OCI-LY3 (cell line): ENCODE measurements at regions not wholly inside any gene's neighbourhood (a gene's known extent, or its start where the extent isn't known, plus 50 kb on each side); places are given as distances from the start of the nearest gene placed in this dataset.

Source experiments
- H2AFZ ChIP-seq: fragments of 200-600, 300-600 bp; shearing (Covaris generic); 2 replicates; pipeline ENCODE4 v1.6.0; 2014; ENCODE audit warnings: antibody characterized with exemption, low read depth, low read length
- H3K27ac ChIP-seq: fragments of 200-600, 300-600 bp; sonication (generic); 2 replicates; pipeline ENCODE4 v1.5.1; 2014; ENCODE audit warnings: mild to moderate bottlenecking, low read length, moderate library complexity, mixed read lengths
- H3K27me3 ChIP-seq: fragments of 200-600, 300-600 bp; sonication (generic); 2 replicates; pipeline ENCODE4 v1.6.1; 2014; ENCODE audit warnings: low read depth, low read length, mixed read lengths
- H3K36me3 ChIP-seq: fragments of 200-600, 300-600 bp; sonication (generic); replicated peaks from 2 replicates; pipeline ENCODE3; 2014; ENCODE audit warnings: low read depth, low read length, mixed read lengths
- H3K4me1 ChIP-seq: fragments of 300-600, 200-600 bp; sonication (generic); 2 replicates; pipeline ENCODE4 v1.6.1; 2014; ENCODE audit warnings: low read length, mixed read lengths
- H3K4me2 ChIP-seq: fragments of 200-600, 300-600 bp; sonication (generic); 2 replicates; pipeline ENCODE4 v1.6.1; 2014; ENCODE audit warnings: low read length, mixed read lengths
- H3K4me3 ChIP-seq: fragments of 300-600, 200-600 bp; sonication (generic); 2 replicates; pipeline ENCODE4 v1.5.1; 2014; ENCODE audit warnings: antibody characterized with exemption, mild to moderate bottlenecking, low read length, moderate library complexity
- H3K79me2 ChIP-seq: fragments of 300-600, 200-600 bp; shearing (Covaris generic); 2 replicates; pipeline ENCODE4 v1.6.1; 2014; ENCODE audit warnings: mild to moderate bottlenecking, low read length, mixed read lengths
- H3K9ac ChIP-seq: fragments of 300-600, 200-600 bp; shearing (Covaris generic); 2 replicates; pipeline ENCODE4 v1.6.0; 2014; ENCODE audit warnings: mild to moderate bottlenecking, low read length, moderate library complexity
- H3K9me3 ChIP-seq: fragments of 200-600, 300-600 bp; shearing (Covaris generic); 2 replicates; pipeline ENCODE4 v1.6.1; 2014; ENCODE audit warnings: low read length, mixed read lengths; ENCODE audit not compliant: insufficient read depth
- H4K20me1 ChIP-seq: fragments of 200-600, 300-600 bp; sonication (generic); 2 replicates; pipeline ENCODE4 v1.6.1; 2016; ENCODE audit warnings: low read length, mixed read lengths; ENCODE audit not compliant: insufficient read depth
- EZH2phosphoT487 ChIP-seq: fragments of 200-600 bp; shearing (Covaris generic); IDR thresholded peaks from 2 replicates; pipeline ENCODE4 v1.6.1; 2018; ENCODE audit warnings: antibody characterized with exemption, mixed run types, low read depth
- TF ChIP-seq, protein P1 (sequence below): fragments of 200-600, 300-600 bp; sonication (generic); IDR thresholded peaks from 2 replicates; pipeline ENCODE4 v1.5.1; 2014; ENCODE audit warnings: antibody characterized with exemption, low read length, low read depth

DNA sequence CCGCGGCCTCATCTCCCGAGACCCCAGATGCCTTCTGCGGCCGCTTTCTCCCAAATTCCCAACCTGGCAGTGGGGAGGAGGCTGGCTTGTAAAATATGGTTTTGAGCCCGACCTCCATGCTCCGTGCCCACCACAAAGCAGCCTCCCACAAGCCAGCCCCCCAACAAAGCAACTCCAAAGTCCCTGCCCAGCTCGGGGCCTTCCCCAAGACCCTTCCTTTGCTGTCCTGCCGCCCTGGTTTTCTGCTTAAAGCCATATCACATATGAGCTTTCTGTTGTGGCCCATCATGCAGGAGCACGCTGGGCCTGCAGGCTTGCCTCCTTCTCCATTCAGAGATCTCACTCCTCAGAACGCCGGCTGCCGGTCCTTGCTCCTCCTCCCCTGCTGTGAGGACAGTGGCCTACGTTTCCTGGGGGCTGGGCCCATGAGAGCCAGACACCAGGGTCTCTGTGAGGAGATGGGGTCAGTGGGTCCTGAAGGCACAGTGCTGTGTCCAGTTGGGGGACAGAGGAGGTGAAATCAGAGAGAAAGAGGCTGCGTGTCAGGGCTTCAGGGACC is 680.0 kb downstream of the BRD1 start:
- Histone ChIP-seq H3K27ac (no peak overlapping the region), H3K36me3 (no peaks in the 10 kb centered on the region), H3K9ac (no peak overlapping the region), H4K20me1 (no peaks in the 10 kb centered on the region), H2AFZ (no peak overlapping the region), H3K27me3 (no peaks in the 10 kb centered on the region), H3K4me1 (no peaks in the 10 kb centered on the region), H3K4me2 (no peak overlapping the region), H3K4me3 (no peak overlapping the region), H3K9me3 (no peaks in the 10 kb centered on the region), H3K79me2 (no peaks in the 10 kb centered on the region)
- TF ChIP-seq, protein P1, sequence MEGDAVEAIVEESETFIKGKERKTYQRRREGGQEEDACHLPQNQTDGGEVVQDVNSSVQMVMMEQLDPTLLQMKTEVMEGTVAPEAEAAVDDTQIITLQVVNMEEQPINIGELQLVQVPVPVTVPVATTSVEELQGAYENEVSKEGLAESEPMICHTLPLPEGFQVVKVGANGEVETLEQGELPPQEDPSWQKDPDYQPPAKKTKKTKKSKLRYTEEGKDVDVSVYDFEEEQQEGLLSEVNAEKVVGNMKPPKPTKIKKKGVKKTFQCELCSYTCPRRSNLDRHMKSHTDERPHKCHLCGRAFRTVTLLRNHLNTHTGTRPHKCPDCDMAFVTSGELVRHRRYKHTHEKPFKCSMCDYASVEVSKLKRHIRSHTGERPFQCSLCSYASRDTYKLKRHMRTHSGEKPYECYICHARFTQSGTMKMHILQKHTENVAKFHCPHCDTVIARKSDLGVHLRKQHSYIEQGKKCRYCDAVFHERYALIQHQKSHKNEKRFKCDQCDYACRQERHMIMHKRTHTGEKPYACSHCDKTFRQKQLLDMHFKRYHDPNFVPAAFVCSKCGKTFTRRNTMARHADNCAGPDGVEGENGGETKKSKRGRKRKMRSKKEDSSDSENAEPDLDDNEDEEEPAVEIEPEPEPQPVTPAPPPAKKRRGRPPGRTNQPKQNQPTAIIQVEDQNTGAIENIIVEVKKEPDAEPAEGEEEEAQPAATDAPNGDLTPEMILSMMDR, result no peak
- no peak for TF ChIP-seq EZH2phosphoT487

DNA sequence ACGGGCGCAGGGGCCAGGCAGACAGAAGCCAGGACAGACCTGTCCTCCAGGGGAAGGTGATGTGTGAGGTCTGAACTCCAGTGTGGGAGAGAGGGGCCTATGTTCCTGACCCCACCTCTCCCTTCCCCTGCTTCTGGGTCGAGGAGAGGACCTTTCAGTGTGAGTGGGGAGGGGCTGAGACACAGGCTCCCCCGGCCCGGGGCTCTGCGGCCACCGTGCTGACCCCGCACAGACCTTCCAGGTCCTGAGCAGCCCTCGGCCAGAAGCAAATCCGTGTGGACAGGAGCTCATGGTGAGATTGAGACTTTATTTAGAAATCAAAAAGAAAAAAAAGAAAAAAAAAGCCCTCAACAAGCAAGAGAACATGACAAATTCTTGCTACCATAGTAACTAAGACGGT is 680.5 kb downstream of the BRD1 start:
- TF ChIP-seq EZH2phosphoT487, result no peak
- TF ChIP-seq, protein P1, result no peak
- no peaks in the 10 kb centered on the region for H3K27me3 ChIP-seq

DNA sequence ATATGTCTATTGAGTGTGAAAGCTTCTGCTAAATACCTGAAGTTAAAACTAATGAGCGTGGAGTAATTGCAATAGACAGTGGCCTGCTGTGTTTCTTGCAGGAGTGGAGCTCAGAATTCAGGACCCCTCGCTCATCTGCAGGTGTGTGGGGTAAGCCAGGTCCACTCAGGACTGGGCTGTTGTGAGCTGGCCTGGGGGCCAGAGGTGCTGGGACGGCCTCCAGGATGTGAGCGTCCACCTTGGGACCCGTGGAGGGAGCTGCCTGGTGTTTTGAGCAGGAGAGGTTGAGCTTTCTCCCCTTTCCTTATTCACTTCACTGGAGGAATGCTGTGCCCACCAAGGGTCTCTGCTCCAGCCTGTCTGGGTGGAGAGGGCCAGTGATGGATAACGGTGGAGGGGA is 681.2 kb downstream of the BRD1 start:
- no peak for TF ChIP-seq EZH2phosphoT487
- TF ChIP-seq, protein P1, result no peak
- Histone ChIP-seq H3K27me3 (no peaks in the 10 kb centered on the region), H2AFZ (no peak overlapping the region), H3K4me3 (no peak overlapping the region), H4K20me1 (no peaks in the 10 kb centered on the region), H3K4me2 (no peak overlapping the region), H3K9ac (no peak overlapping the region), H3K9me3 (no peaks in the 10 kb centered on the region), H3K79me2 (no peaks in the 10 kb centered on the region), H3K36me3 (no peaks in the 10 kb centered on the region), H3K4me1 (no peaks in the 10 kb centered on the region), H3K27ac (no peak overlapping the region)

More for the DNA sequence above, 680.5 kb downstream of the BRD1 start:
- Histone ChIP-seq H3K4me1 (no peaks in the 10 kb centered on the region), H3K9me3 (no peaks in the 10 kb centered on the region), H2AFZ (no peak overlapping the region), H3K9ac (no peak overlapping the region), H3K36me3 (no peaks in the 10 kb centered on the region), H3K4me2 (no peak overlapping the region), H3K4me3 (no peak overlapping the region), H3K79me2 (no peaks in the 10 kb centered on the region), H4K20me1 (no peaks in the 10 kb centered on the region), H3K27ac (no peak overlapping the region)

DNA sequence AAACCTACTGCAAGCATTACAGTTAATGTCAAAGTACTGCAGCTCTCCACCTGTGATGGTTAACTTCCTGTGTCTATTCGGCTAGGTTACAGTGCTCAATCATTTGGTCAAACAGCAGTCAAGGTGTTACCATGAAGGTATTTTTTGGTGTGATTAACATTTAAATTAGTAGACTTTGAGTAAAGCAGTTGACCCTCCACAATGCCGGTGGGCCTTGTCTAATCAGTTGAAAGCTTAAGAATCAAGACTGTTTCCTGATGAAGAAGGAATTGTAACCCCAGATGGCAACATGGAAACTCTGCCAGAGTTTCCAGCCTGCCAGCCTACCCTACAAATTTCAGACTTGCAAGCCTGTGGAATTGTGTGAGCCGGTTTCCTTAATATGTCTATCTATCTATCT is 683.9 kb downstream of the BRD1 start:
- H3K4me1 ChIP-seq, result no peaks in the 10 kb centered on the region

More for the DNA sequence above, 683.9 kb downstream of the BRD1 start:
- Histone ChIP-seq H3K27me3 (no peaks in the 10 kb centered on the region), H3K79me2 (no peaks in the 10 kb centered on the region), H3K27ac (no peak overlapping the region), H3K9ac (no peak overlapping the region), H3K36me3 (no peaks in the 10 kb centered on the region), H3K4me3 (no peak overlapping the region), H2AFZ (no peak overlapping the region), H3K4me2 (no peak overlapping the region), H4K20me1 (no peaks in the 10 kb centered on the region), H3K9me3 (no peaks in the 10 kb centered on the region)
- TF ChIP-seq, protein P1, result no peak
- TF ChIP-seq EZH2phosphoT487, result no peak
